ENCODE measurements at regions not wholly inside any gene's neighbourhood (a gene's known extent, or its start where the extent isn't known, plus 50 kb on each side); places are given as distances from the start of the nearest gene placed in this dataset.

GRCh38 chr12:130216031-130216430, 53.8 kb downstream of the FZD10 start:
- no peak for TF ChIP-seq CTCF (IDR thresholded peaks at IDR 0.05; ENCODE audit: partially characterized antibody, unreplicated experiment)
- Mint-ChIP-seq H3K4me3 (ENCODE audit: unreplicated experiment) (no peak overlapping the region), H3K27me3 (ENCODE audit: unreplicated experiment) (peaks cover 6% of the 10 kb centered on the region), H3K9me3 (ENCODE audit: unreplicated experiment) (peaks cover 23% of the 10 kb centered on the region), H3K27ac (ENCODE audit: unreplicated experiment) (no peak overlapping the region), H3K4me1 (ENCODE audit: low read depth, unreplicated experiment) (no peaks in the 10 kb centered on the region), H3K36me3 (ENCODE audit: unreplicated experiment) (peaks cover 18% of the 10 kb centered on the region)
- DNase-seq = no peak

- no peaks in the 10 kb centered on the region for H3K4me1 Mint-ChIP-seq (ENCODE audit: low read depth, unreplicated experiment)
- DNase-seq = no peak
- H3K4me3 Mint-ChIP-seq (ENCODE audit: unreplicated experiment) = no peak overlapping the region
- peaks cover 18% of the 10 kb centered on the region for H3K36me3 Mint-ChIP-seq (ENCODE audit: unreplicated experiment)
- peaks cover 21% of the 10 kb centered on the region for H3K9me3 Mint-ChIP-seq (ENCODE audit: unreplicated experiment)
- H3K27me3 Mint-ChIP-seq (ENCODE audit: unreplicated experiment) = peaks cover 8% of the 10 kb centered on the region
- no peak overlapping the region for H3K27ac Mint-ChIP-seq (ENCODE audit: unreplicated experiment)
- no peak for TF ChIP-seq CTCF (IDR thresholded peaks at IDR 0.05; ENCODE audit: partially characterized antibody, unreplicated experiment)
Observed at GRCh38 chr12:130218682-130219081, 56.4 kb downstream of the FZD10 start.

GRCh38 chr12:130219929-130220705, 57.9 kb downstream of the FZD10 start:
- no peaks in the 10 kb centered on the region for H3K4me1 Mint-ChIP-seq (ENCODE audit: low read depth, unreplicated experiment)
- H3K27ac Mint-ChIP-seq (ENCODE audit: unreplicated experiment) = no peak overlapping the region
- peaks cover 8% of the 10 kb centered on the region for H3K27me3 Mint-ChIP-seq (ENCODE audit: unreplicated experiment)
- TF ChIP-seq CTCF (IDR thresholded peaks at IDR 0.05; ENCODE audit: partially characterized antibody, unreplicated experiment) = no peak
- no peak overlapping the region for H3K4me3 Mint-ChIP-seq (ENCODE audit: unreplicated experiment)
- H3K36me3 Mint-ChIP-seq (ENCODE audit: unreplicated experiment) = peaks cover 18% of the 10 kb centered on the region
- peaks cover 17% of the 10 kb centered on the region for H3K9me3 Mint-ChIP-seq (ENCODE audit: unreplicated experiment)
- no peak for DNase-seq

- no peak for TF ChIP-seq CTCF (IDR thresholded peaks at IDR 0.05; ENCODE audit: partially characterized antibody, unreplicated experiment)
- Mint-ChIP-seq H3K36me3 (ENCODE audit: unreplicated experiment) (peaks cover 13% of the 10 kb centered on the region), H3K27me3 (ENCODE audit: unreplicated experiment) (peaks cover 8% of the 10 kb centered on the region), H3K4me3 (ENCODE audit: unreplicated experiment) (no peak overlapping the region), H3K27ac (ENCODE audit: unreplicated experiment) (no peak overlapping the region), H3K4me1 (ENCODE audit: low read depth, unreplicated experiment) (no peaks in the 10 kb centered on the region), H3K9me3 (ENCODE audit: unreplicated experiment) (peaks cover 13% of the 10 kb centered on the region)
- DNase-seq = no peak
Observed at GRCh38 chr12:130220706-130221100, 58.4 kb downstream of the FZD10 start.

GRCh38 chr12:130222519-130223218, 60.4 kb downstream of the FZD10 start:
- no peak for TF ChIP-seq CTCF (IDR thresholded peaks at IDR 0.05; ENCODE audit: partially characterized antibody, unreplicated experiment)
- H3K4me3 Mint-ChIP-seq (ENCODE audit: unreplicated experiment) = no peak overlapping the region
- H3K9me3 Mint-ChIP-seq (ENCODE audit: unreplicated experiment) = peaks cover 12% of the 10 kb centered on the region
- no peak overlapping the region for H3K27ac Mint-ChIP-seq (ENCODE audit: unreplicated experiment)
- peaks cover 13% of the 10 kb centered on the region for H3K36me3 Mint-ChIP-seq (ENCODE audit: unreplicated experiment)
- no peak for DNase-seq
- H3K4me1 Mint-ChIP-seq (ENCODE audit: low read depth, unreplicated experiment) = no peaks in the 10 kb centered on the region
- H3K27me3 Mint-ChIP-seq (ENCODE audit: unreplicated experiment) = peaks cover 8% of the 10 kb centered on the region
